ENCODE measurements at regions not wholly inside any gene's neighbourhood (a gene's known extent, or its start where the extent isn't known, plus 50 kb on each side); places are given as distances from the start of the nearest gene placed in this dataset.

DNA sequence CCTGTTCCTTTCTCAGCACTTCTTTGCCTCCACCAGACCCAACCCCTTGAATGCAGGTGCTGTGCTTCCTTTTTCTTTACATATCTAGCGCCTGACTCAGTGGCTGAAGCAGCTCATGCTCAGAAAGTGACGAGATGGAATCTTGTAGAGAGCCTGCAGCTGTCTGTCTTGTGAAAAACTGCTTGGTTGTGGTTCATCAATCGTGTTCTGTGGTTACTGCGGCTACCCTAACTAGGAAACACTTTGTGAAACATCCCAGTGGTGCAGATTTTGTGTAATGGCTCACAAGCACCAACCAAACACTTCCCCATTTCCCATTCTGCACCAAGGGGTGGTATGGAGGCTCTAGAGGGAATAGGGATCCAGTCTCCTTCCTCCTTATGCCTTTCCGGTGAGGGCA is 307.2 kb upstream of the MMADHC start:
- H3K9ac ChIP-seq (ENCODE audit: insufficient read depth in 1 of 2, low read depth in 2 of 2, low read length in 2 of 2), result no peak overlapping the region
- in situ Hi-C loops (cut with MboI) (no loop called here), intact Hi-C loops (cut with micrococcal nuclease) (no loop called here)
- TF ChIP-seq ZNF347 (CRISPR knock-in tag; IDR thresholded peaks at IDR 0.05; ENCODE audit: low read depth) (no peak), TGIF2 (CRISPR knock-in tag; IDR thresholded peaks at IDR 0.05) (no peak), ZNF584 (CRISPR knock-in tag; IDR thresholded peaks at IDR 0.05; ENCODE audit: low read depth) (no peak), ZZZ3 (IDR thresholded peaks at IDR 0.05) (no peak), SIN3A (IDR thresholded peaks at IDR 0.05; ENCODE audit: borderline replicate concordance in 2 of 2, control insufficient read depth in 1 of 2, low read depth in 2 of 2, low read length in 2 of 2) (no peak), KAT2B (IDR thresholded peaks at IDR 0.05; ENCODE audit: low read depth, low read length) (no peak), ZNF212 (CRISPR knock-in tag; IDR thresholded peaks at IDR 0.05) (no peak), KLF16 (IDR thresholded peaks at IDR 0.05) (no peak), ZNF780A (CRISPR knock-in tag; IDR thresholded peaks at IDR 0.05) (no peak)
- TF ChIP-seq, protein P1, sequence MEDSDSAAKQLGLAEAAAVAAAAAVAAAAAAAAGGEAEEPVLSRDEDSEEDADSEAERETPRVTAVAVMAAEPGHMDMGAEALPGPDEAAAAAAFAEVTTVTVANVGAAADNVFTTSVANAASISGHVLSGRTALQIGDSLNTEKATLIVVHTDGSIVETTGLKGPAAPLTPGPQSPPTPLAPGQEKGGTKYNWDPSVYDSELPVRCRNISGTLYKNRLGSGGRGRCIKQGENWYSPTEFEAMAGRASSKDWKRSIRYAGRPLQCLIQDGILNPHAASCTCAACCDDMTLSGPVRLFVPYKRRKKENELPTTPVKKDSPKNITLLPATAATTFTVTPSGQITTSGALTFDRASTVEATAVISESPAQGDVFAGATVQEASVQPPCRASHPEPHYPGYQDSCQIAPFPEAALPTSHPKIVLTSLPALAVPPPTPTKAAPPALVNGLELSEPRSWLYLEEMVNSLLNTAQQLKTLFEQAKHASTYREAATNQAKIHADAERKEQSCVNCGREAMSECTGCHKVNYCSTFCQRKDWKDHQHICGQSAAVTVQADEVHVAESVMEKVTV (CRISPR knock-in tag; IDR thresholded peaks at IDR 0.05), result no peak
- TF ChIP-seq, protein P2, sequence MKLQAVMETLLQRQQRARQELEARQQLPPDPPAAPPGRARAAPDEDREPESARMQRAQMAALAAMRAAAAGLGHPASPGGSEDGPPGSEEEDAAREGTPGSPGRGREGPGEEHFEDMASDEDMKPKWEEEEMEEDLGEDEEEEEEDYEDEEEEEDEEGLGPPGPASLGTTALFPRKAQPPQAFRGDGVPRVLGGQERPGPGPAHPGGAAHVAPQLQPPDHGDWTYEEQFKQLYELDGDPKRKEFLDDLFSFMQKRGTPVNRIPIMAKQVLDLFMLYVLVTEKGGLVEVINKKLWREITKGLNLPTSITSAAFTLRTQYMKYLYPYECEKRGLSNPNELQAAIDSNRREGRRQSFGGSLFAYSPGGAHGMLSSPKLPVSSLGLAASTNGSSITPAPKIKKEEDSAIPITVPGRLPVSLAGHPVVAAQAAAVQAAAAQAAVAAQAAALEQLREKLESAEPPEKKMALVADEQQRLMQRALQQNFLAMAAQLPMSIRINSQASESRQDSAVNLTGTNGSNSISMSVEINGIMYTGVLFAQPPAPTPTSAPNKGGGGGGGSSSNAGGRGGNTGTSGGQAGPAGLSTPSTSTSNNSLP (IDR thresholded peaks at IDR 0.05; ENCODE audit: borderline replicate concordance, low read depth, low read length), result no peak
- TF ChIP-seq, protein P3, sequence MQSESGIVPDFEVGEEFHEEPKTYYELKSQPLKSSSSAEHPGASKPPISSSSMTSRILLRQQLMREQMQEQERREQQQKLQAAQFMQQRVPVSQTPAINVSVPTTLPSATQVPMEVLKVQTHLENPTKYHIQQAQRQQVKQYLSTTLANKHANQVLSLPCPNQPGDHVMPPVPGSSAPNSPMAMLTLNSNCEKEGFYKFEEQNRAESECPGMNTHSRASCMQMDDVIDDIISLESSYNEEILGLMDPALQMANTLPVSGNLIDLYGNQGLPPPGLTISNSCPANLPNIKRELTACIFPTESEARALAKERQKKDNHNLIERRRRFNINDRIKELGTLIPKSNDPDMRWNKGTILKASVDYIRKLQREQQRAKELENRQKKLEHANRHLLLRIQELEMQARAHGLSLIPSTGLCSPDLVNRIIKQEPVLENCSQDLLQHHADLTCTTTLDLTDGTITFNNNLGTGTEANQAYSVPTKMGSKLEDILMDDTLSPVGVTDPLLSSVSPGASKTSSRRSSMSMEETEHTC (IDR thresholded peaks at IDR 0.05), result no peak
- H3K4me1 ChIP-seq (replicated peaks in 1 of 2; ENCODE audit: control insufficient read depth in 2 of 2, insufficient read depth in 2 of 2, low read length in 2 of 2), result no peaks in the 10 kb centered on the region
- 3% methylated on average over 5 of the region's 5 CpGs for WGBS (ENCODE audit: insufficient coverage, low coverage, missing lambda C conversion rate)
- DNase-seq (ENCODE audit: extremely low read depth in 1 of 4, low spot score in 3 of 4), result no peak
- no peaks in the 10 kb centered on the region for H3K9me3 ChIP-seq (replicated peaks; ENCODE audit: control insufficient read depth, insufficient read depth, low read depth, low read length)
- no peak overlapping the region for H3K4me2 ChIP-seq (ENCODE audit: insufficient read depth, low read length)
- CTCF ChIA-PET (ENCODE audit: low intra/inter-chr PET ratio), result no interaction called here
- H3K27ac ChIP-seq (ENCODE audit: extremely low read depth, low read depth, low read length), result no peak overlapping the region
- H3K36me3 ChIP-seq (ENCODE audit: control insufficient read depth, insufficient read depth, low read length), result no peaks in the 10 kb centered on the region
- no peaks in the 10 kb centered on the region for H3K79me2 ChIP-seq (ENCODE audit: control insufficient read depth, insufficient read depth, low read length)
- BruUV-seq (replicated peaks), result no TSS peak
- no peaks in the 10 kb centered on the region for H4K20me1 ChIP-seq (replicated peaks; ENCODE audit: control insufficient read depth, insufficient read depth, low read length)
- no peak overlapping the region for H3K4me3 ChIP-seq
- ATAC-seq, result no peak
- H2AFZ ChIP-seq (ENCODE audit: low read depth, low read length), result no peak overlapping the region
- no peak for FAIRE-seq
- POLR2A ChIA-PET, result no interaction called here
- no peaks in the 10 kb centered on the region for H3K27me3 ChIP-seq (ENCODE audit: control insufficient read depth in 2 of 2, insufficient read depth in 2 of 2, low read length in 2 of 2)
- no peaks in the 10 kb centered on the region for H3K9me1 ChIP-seq (ENCODE audit: control insufficient read depth, insufficient read depth, low read length)

Measured in K562 (cell line).